Fibroblast of villous mesenchyme (primary cell): ENCODE measurements at regions not wholly inside any gene's neighbourhood (a gene's known extent, or its start where the extent isn't known, plus 50 kb on each side); places are given as distances from the start of the nearest gene placed in this dataset.
A peak's percentile ranks its signal among the peaks of the same experiment; 100 is the strongest.

Experiments
- DNase-seq: peaks from one replicate; pipeline ENCODE4 v3.0.0-alpha.2; 2010; ENCODE audit warnings: low read depth
- H3K4me3 ChIP-seq: 2 replicates; pipeline ENCODE4 v1.5.1; 2011; ENCODE audit warnings: low read depth, mild to moderate bottlenecking, low read length
- TF ChIP-seq, protein P1 (sequence below): IDR thresholded peaks from 2 replicates; pipeline ENCODE4 v1.5.1; 2012; ENCODE audit warnings: low read depth, mild to moderate bottlenecking, low read length; ENCODE audit not compliant: insufficient read depth

DNA sequence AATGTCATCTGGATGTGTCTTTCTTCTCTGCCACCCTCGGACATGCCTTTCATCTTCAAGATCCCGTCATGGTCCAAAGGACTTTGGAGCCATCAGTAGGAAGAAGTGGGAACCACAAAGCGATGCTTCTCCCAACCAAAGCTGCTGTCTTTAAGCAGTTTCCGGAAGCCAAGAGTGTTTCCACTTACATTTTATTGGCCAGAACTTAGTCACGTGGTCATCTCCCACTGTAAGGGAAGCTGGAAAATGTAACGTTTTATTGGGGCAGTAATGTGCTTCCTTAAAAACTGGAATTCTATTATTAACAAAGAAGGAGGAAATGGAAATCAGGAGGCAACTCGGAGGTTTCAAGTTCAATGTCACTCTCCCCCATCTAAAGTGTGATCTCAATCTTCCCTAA lies 170.8 kb downstream of the ATG4C start:
- no peak overlapping the region for H3K4me3 ChIP-seq
- TF ChIP-seq, protein P1, sequence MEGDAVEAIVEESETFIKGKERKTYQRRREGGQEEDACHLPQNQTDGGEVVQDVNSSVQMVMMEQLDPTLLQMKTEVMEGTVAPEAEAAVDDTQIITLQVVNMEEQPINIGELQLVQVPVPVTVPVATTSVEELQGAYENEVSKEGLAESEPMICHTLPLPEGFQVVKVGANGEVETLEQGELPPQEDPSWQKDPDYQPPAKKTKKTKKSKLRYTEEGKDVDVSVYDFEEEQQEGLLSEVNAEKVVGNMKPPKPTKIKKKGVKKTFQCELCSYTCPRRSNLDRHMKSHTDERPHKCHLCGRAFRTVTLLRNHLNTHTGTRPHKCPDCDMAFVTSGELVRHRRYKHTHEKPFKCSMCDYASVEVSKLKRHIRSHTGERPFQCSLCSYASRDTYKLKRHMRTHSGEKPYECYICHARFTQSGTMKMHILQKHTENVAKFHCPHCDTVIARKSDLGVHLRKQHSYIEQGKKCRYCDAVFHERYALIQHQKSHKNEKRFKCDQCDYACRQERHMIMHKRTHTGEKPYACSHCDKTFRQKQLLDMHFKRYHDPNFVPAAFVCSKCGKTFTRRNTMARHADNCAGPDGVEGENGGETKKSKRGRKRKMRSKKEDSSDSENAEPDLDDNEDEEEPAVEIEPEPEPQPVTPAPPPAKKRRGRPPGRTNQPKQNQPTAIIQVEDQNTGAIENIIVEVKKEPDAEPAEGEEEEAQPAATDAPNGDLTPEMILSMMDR: no peak
- no peak for DNase-seq

- no peak overlapping the region for H3K4me3 ChIP-seq
- TF ChIP-seq, protein P1: no peak
- DNase-seq: no peak
These were observed 171.7 kb downstream of the ATG4C start for GRCh38 chr1:62955666-62956065.

DNA sequence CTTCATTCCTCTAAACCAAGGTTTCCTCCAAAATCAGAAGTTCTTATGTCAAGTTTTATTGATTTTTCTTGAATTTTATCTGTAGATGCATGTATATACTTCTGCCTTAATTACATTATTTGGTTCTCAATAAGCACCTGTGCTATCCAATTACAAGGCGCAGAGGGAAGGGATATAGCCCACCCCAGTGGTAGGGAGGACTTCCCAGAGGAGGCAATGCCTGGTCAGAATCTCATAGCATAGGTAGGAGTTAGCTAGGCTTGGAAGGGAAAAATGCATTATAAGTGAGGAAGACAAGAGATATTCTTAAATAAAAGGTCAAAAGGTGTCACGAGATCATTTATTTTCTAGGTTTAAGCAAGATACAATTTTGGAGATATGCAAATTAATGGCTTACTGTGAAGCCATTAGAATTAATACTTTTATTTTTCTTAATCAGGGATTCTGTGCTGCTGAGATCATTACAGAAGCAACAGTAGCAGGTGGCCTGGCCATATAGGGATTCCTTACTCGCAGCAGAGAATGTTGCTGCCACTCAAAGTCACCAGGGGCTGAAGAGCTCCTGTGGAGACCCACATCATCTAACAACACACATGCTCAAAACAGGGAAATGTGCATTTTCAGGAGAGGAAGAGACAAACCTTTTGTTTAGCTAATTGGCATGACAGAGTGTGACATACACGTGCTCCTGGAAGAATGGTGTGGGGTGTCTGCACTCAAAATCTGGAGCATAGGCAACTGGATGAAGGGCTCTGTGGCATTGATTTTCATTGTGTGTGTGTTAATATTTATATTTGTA lies 178.3 kb downstream of the ATG4C start:
- TF ChIP-seq, protein P1: no peak
- H3K4me3 ChIP-seq: no peak overlapping the region
- DNase-seq: no peak

- TF ChIP-seq, protein P1: peak; percentile 68
- H3K4me3 ChIP-seq: no peak overlapping the region
- peak; percentile 34 for DNase-seq
These were observed 179.2 kb downstream of the ATG4C start for GRCh38 chr1:62962901-62963776.

- DNase-seq: no peak
- H3K4me3 ChIP-seq: no peak overlapping the region
- TF ChIP-seq, protein P1: no peak
These were observed 180.2 kb downstream of the ATG4C start for GRCh38 chr1:62964141-62964540.

GRCh38 chr1:62967031-62967430 lies 183.1 kb downstream of the ATG4C start:
- no peak overlapping the region for H3K4me3 ChIP-seq
- no peak for DNase-seq
- TF ChIP-seq, protein P1: no peak
